SK-N-SH (cell line): ENCODE measurements at regions not wholly inside any gene's neighbourhood (a gene's known extent, or its start where the extent isn't known, plus 50 kb on each side); places are given as distances from the start of the nearest gene placed in this dataset.

Experiments used
- CTCF ChIA-PET: fragments of 300-600, 350-600 bp; formaldehyde crosslinking; extraction: SDS; loops from one replicate; lab custom pipeline; 2021; lab: Yijun Ruan, JAX
- POLR2A ChIA-PET: fragments of 350-600 bp; sonication (Branson Sonifier 250); formaldehyde crosslinking; extraction: SDS; loops from one replicate; lab custom pipeline; 2020; ENCODE audit warnings: antibody characterized with exemption, inconsistent platforms; lab: Yijun Ruan, JAX
- DNase-seq: peaks from one replicate; pipeline ENCODE4 v3.0.0; 2012
- H2AFZ ChIP-seq: fragments of 200-600 bp; sonication (generic); 2 replicates; pipeline ENCODE4 v1.8.1; 2016; ENCODE audit warnings: antibody characterized with exemption, mild to moderate bottlenecking, low read depth
- H3F3A ChIP-seq: fragments of 200-600 bp; sonication (generic); replicated peaks from 2 replicates; pipeline ENCODE3; 2016; ENCODE audit warnings: antibody characterized with exemption, mild to moderate bottlenecking; ENCODE audit not compliant: insufficient read depth
- H3K27ac ChIP-seq, 2 experiments: fragments of 200-500 bp in 1 of 2; fragments of 200-600 bp in 1 of 2; sonication (Bioruptor generic) in 1 of 2; sonication (generic), shearing (Covaris generic) in 1 of 2; 2 replicates each; pipeline versions ENCODE4 v1.5.1 to v1.6.1; 2014 to 2016; ENCODE audit warnings: low read depth in 2 of 2, inconsistent platforms in 1 of 2, low read length in 1 of 2, mild to moderate bottlenecking in 1 of 2, mixed read lengths in 1 of 2
- H3K27me3 ChIP-seq: fragments of 200-600 bp; sonication (generic), shearing (Covaris generic); 2 replicates; pipeline ENCODE4 v1.6.1; 2016; ENCODE audit warnings: mixed run types; ENCODE audit not compliant: insufficient read depth
- H3K36me3 ChIP-seq, 2 experiments: fragments of 200-500 bp in 1 of 2; fragments of 200-600 bp in 1 of 2; sonication (Bioruptor generic) in 1 of 2; sonication (generic) in 1 of 2; replicated peaks in 1 of 2; 2 replicates each; pipeline versions ENCODE3 to v1.5.1; 2014 to 2016; ENCODE audit warnings: low read length in 1 of 2, mild to moderate bottlenecking in 1 of 2; ENCODE audit not compliant: insufficient read depth in 2 of 2, control insufficient read depth in 1 of 2
- H3K4me1 ChIP-seq, 2 experiments: fragments of 200-500 bp in 1 of 2; fragments of 200-600 bp in 1 of 2; sonication (Bioruptor generic) in 1 of 2; sonication (generic), shearing (Covaris generic) in 1 of 2; 2 replicates each; pipeline versions ENCODE4 v1.5.1 to v1.6.1; 2014 to 2016; ENCODE audit warnings: low read depth in 1 of 2, low read length in 1 of 2, mixed run types in 1 of 2; ENCODE audit not compliant: insufficient read depth in 2 of 2, control insufficient read depth in 1 of 2
- H3K4me2 ChIP-seq: fragments of 200-600 bp; sonication (generic), shearing (Covaris generic); 2 replicates; pipeline ENCODE4 v1.6.1; 2017; ENCODE audit warnings: mixed run types
- H3K4me3 ChIP-seq, 2 experiments: fragments of 200-500 bp in 1 of 2; fragments of 200-600 bp in 1 of 2; sonication (Bioruptor generic) in 1 of 2; sonication (generic), shearing (Covaris generic) in 1 of 2; 2 replicates each; pipeline versions ENCODE4 v1.5.1 to v1.8.1; 2014 to 2016; ENCODE audit warnings: low read depth in 2 of 2, inconsistent platforms in 1 of 2, low read length in 1 of 2, mild to moderate bottlenecking in 1 of 2, mixed read lengths in 1 of 2, moderate library complexity in 1 of 2
- H3K79me2 ChIP-seq: fragments of 200-600 bp; sonication (generic); 2 replicates; pipeline ENCODE4 v1.8.1; 2017; ENCODE audit warnings: mild to moderate bottlenecking; ENCODE audit not compliant: insufficient read depth
- H3K9ac ChIP-seq: fragments of 200-600 bp; sonication (generic); 2 replicates; pipeline ENCODE4 v1.6.1; 2017; ENCODE audit warnings: mixed run types
- H3K9me2 ChIP-seq: fragments of 200-600 bp; sonication (generic); 2 replicates; pipeline ENCODE4 v1.6.1; 2017; ENCODE audit warnings: mixed run types
- H3K9me3 ChIP-seq: fragments of 200-600 bp; sonication (generic); 2 replicates; pipeline ENCODE4 v1.6.1; 2017; ENCODE audit warnings: mixed run types, mild to moderate bottlenecking, moderate library complexity
- H4K20me1 ChIP-seq: fragments of 200-600 bp; sonication (generic); 2 replicates; pipeline ENCODE4 v1.6.1; 2017; ENCODE audit warnings: mild to moderate bottlenecking, mixed run types; ENCODE audit not compliant: insufficient read depth
- CHD2 ChIP-seq: fragments of 150-350 bp; IDR thresholded peaks from 2 replicates; pipeline ENCODE4 v1.6.1; 2018; ENCODE audit warnings: low read length; ENCODE audit not compliant: partially characterized antibody
- FOSL2 ChIP-seq: IDR thresholded peaks from 2 replicates; pipeline ENCODE4 v1.4.0; 2012; ENCODE audit warnings: low read depth, mild to moderate bottlenecking, moderate library complexity, borderline replicate concordance
- FOXJ3 ChIP-seq: sonication (generic); formaldehyde crosslinking; IDR thresholded peaks from 2 replicates; pipeline ENCODE4 v1.5.1; 2020; ENCODE audit warnings: mild to moderate bottlenecking, missing genetic modification reagents
- GABPA ChIP-seq: IDR thresholded peaks from 2 replicates; pipeline ENCODE4 v1.4.0; 2012; ENCODE audit warnings: low read depth, mild to moderate bottlenecking
- MXI1 ChIP-seq: IDR thresholded peaks from 2 replicates; pipeline ENCODE4 v1.6.1; 2012; ENCODE audit warnings: mild to moderate bottlenecking, low read depth, low read length, improper control_type of control experiment
- NRF1 ChIP-seq: IDR thresholded peaks from 2 replicates; pipeline ENCODE4 v1.6.1; 2012; ENCODE audit warnings: low read depth, mild to moderate bottlenecking, low read length
- RAD21 ChIP-seq: IDR thresholded peaks from 2 replicates; pipeline ENCODE4 v1.6.1; 2012; ENCODE audit warnings: mild to moderate bottlenecking, low read length
- RCOR1 ChIP-seq: fragments of 150-350 bp; IDR thresholded peaks from 2 replicates; pipeline ENCODE4 v1.6.1; 2017; ENCODE audit warnings: antibody characterized with exemption, low read length
- SMC3 ChIP-seq: IDR thresholded peaks from 2 replicates; pipeline ENCODE4 v1.6.1; 2012; ENCODE audit warnings: low read depth, low read length, improper control_type of control experiment
- TAF1 ChIP-seq: IDR thresholded peaks from 2 replicates; pipeline ENCODE4 v1.6.1; 2012; ENCODE audit warnings: low read depth, mild to moderate bottlenecking, low read length, moderate library complexity, borderline replicate concordance
- TCF12 ChIP-seq: IDR thresholded peaks from 2 replicates; pipeline ENCODE4 v1.4.0; 2012
- WGBS: methylation state at CpG from one replicate; pipeline ENCODE4 v1.1.6; 2017; ENCODE audit warnings: low lambda C conversion rate; 5-methylcytosine and 5-hydroxymethylcytosine counted together
- TF ChIP-seq, protein P1 (sequence below): IDR thresholded peaks from 2 replicates; pipeline ENCODE4 v1.6.1; 2012; ENCODE audit warnings: mild to moderate bottlenecking, low read depth, low read length, moderate library complexity
- TF ChIP-seq, protein P2 (sequence below): fragments of 200-600 bp; sonication (generic); IDR thresholded peaks from 2 replicates; pipeline ENCODE4 v1.6.1; 2017; ENCODE audit warnings: antibody characterized with exemption, mild to moderate bottlenecking, moderate library complexity
- TF ChIP-seq, protein P3 (sequence below): IDR thresholded peaks from 2 replicates; pipeline ENCODE4; 2012

DNA sequence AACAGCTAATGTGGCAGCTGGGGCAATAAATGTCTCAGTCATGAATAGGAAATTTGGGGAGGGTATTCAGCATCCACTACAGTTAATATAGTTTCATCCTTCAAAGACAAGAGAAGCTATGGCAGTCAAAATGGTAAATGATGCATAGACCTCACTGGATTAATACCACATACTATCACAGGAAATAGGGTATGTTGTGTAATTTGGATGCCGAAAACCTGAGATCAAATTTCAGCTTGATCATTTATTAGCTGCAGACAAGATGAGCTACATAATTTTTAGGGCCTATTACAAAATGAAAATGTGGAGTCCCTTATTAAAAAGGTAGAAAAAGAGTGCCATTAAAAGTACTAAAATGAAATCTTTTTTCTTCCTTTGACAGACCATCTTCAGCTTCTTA, 112.6 kb upstream of the MTAP start (continued):
- TF ChIP-seq, protein P1, sequence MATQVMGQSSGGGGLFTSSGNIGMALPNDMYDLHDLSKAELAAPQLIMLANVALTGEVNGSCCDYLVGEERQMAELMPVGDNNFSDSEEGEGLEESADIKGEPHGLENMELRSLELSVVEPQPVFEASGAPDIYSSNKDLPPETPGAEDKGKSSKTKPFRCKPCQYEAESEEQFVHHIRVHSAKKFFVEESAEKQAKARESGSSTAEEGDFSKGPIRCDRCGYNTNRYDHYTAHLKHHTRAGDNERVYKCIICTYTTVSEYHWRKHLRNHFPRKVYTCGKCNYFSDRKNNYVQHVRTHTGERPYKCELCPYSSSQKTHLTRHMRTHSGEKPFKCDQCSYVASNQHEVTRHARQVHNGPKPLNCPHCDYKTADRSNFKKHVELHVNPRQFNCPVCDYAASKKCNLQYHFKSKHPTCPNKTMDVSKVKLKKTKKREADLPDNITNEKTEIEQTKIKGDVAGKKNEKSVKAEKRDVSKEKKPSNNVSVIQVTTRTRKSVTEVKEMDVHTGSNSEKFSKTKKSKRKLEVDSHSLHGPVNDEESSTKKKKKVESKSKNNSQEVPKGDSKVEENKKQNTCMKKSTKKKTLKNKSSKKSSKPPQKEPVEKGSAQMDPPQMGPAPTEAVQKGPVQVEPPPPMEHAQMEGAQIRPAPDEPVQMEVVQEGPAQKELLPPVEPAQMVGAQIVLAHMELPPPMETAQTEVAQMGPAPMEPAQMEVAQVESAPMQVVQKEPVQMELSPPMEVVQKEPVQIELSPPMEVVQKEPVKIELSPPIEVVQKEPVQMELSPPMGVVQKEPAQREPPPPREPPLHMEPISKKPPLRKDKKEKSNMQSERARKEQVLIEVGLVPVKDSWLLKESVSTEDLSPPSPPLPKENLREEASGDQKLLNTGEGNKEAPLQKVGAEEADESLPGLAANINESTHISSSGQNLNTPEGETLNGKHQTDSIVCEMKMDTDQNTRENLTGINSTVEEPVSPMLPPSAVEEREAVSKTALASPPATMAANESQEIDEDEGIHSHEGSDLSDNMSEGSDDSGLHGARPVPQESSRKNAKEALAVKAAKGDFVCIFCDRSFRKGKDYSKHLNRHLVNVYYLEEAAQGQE = no peak
- TF ChIP-seq FOXJ3 (CRISPR knock-in tag) = no peak
- no peak for TF ChIP-seq FOSL2
- no peak for TF ChIP-seq SMC3
- TF ChIP-seq RAD21 = no peak
- TF ChIP-seq TCF12 = no peak
- TF ChIP-seq MXI1 = no peak

DNA sequence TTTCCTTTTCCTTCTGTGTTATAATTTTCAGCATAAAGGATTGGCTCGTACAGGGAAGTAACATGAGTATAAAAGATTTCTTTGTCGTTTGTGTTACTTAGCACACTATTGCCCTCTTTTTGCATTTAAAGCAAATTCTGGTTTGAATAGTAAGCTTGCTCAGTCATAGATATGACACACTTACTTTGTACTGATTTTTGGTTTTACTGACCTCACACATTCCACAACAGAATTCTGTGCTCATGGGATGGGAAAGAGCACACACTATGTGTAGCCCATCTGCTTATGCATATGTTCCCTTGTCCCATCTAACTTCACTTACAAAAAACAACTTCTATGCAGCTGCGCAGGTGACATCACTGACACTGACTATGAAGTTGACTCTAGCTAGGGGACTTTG, 111.9 kb upstream of the MTAP start:
- no peaks in the 10 kb centered on the region for H3F3A ChIP-seq
- no peak overlapping the region for H3K27ac ChIP-seq
- H3K27me3 ChIP-seq = peaks cover 16% of the 10 kb centered on the region
- no peak overlapping the region for H2AFZ ChIP-seq
- H3K9ac ChIP-seq = no peak overlapping the region
- no peaks in the 10 kb centered on the region for H3K79me2 ChIP-seq
- 46% methylated on average over 3 of the region's 3 CpGs for WGBS
- TF ChIP-seq MXI1 = no peak
- no peak for TF ChIP-seq NRF1
- TF ChIP-seq CHD2 = no peak
- TF ChIP-seq RCOR1 = no peak
- no peak for TF ChIP-seq SMC3
- no peak for TF ChIP-seq RAD21
- TF ChIP-seq TAF1 = no peak
- TF ChIP-seq, protein P2, sequence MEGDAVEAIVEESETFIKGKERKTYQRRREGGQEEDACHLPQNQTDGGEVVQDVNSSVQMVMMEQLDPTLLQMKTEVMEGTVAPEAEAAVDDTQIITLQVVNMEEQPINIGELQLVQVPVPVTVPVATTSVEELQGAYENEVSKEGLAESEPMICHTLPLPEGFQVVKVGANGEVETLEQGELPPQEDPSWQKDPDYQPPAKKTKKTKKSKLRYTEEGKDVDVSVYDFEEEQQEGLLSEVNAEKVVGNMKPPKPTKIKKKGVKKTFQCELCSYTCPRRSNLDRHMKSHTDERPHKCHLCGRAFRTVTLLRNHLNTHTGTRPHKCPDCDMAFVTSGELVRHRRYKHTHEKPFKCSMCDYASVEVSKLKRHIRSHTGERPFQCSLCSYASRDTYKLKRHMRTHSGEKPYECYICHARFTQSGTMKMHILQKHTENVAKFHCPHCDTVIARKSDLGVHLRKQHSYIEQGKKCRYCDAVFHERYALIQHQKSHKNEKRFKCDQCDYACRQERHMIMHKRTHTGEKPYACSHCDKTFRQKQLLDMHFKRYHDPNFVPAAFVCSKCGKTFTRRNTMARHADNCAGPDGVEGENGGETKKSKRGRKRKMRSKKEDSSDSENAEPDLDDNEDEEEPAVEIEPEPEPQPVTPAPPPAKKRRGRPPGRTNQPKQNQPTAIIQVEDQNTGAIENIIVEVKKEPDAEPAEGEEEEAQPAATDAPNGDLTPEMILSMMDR = no peak
- no peak for TF ChIP-seq GABPA
- TF ChIP-seq, protein P3, sequence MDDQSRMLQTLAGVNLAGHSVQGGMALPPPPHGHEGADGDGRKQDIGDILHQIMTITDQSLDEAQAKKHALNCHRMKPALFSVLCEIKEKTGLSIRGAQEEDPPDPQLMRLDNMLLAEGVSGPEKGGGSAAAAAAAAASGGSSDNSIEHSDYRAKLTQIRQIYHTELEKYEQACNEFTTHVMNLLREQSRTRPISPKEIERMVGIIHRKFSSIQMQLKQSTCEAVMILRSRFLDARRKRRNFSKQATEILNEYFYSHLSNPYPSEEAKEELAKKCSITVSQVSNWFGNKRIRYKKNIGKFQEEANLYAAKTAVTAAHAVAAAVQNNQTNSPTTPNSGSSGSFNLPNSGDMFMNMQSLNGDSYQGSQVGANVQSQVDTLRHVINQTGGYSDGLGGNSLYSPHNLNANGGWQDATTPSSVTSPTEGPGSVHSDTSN = no peak
- TF ChIP-seq, all 33 proteins: peak for 0
- no peaks in the 10 kb centered on the region for H4K20me1 ChIP-seq
- H3K4me2 ChIP-seq = no peak overlapping the region
- ChIA-PET CTCF (interaction anchor here (3.3 kb wide), 1 partner anchor 18 kb away, joined by 13 read pairs; no protein-coding TSS in a partner anchor), POLR2A (no interaction called here)
- H3K4me3 ChIP-seq = no peak overlapping the region
- no peak for DNase-seq
- H3K9me3 ChIP-seq = no peaks in the 10 kb centered on the region
- no peaks in the 10 kb centered on the region for H3K36me3 ChIP-seq
- H3K4me1 ChIP-seq = peaks cover 0 to 1% of the 10 kb centered on the region in 2 experiments; a peak in 1 of 4 replicates
- no peaks in the 10 kb centered on the region for H3K9me2 ChIP-seq
